ENCODE measurements at regions not wholly inside any gene's neighbourhood (a gene's known extent, or its start where the extent isn't known, plus 50 kb on each side); places are given as distances from the start of the nearest gene placed in this dataset.

DNA sequence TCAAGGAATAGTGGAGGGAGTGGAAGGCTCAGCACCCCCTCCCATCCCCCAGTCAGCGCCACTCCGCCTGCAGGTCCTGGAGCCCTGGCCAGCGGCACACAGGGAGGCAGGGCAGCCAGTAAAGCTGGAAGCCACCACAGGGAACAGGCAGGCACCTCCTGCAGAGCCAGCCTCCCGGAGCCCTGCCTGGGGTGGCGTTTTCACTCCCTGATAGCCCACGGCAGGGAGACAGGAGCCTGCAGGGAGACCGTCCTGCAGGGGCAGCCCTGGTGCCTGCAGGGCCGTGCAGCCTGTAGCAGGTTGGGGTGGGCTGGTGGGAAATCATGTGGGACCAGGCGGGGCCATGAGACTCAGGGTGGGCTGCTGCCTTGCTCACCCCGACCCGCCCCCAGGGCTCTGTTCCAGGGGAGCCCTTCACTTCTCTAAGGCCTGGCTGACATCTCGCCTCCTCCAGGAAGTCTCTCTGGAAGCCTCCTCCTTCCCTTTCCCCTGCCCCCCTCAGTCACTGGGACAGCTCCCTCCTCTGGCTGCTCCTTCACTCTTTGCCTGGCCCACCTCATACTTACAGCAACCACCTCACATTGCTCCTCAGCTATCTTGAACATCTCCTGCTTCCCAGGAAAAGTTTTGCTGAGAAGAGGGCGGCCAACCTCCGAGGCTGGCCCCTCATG is 221.0 kb downstream of the GLI2 start:
- ATAC-seq = no peak

- ATAC-seq = no peak
Observed at GRCh38 chr2:120957905-120958304, 222.2 kb downstream of the GLI2 start.

DNA sequence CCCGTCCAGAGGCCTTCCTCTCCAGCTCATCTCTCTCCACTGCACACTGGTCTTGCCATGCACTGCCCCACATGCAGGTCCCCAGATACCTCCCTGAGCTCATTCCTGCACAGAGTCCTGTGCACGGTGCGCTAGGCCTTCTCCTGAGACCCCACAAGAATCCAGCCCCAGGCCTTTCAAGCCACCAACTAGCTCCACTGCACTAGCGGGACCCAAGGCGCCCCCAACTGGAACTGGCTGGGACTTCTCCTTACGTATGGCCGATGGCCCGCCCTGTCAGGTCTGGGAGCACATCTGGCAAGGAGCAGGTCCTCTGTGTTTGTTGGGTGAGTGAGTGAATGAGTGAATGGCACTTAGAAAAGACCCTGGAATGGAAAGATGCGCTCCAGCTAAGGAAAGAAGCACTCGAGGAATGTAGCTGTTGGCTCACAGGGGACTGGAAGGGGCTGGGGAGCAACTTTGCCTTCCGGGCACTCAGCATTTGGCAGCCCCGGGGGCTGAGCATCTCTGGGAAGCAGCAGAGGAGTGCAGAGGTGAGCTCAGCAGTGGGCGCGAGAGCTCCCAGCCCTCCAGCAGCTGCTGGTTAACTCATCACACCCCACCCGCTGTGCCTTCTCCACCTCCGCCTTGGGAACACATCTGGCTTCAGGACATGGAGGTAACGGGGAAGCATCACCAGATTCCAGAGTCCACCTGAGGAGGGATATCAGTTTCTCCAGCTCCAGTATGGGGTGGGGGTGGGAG is 223.1 kb downstream of the GLI2 start:
- ATAC-seq = no peak

GRCh38 chr2:120959426-120959825 is 223.8 kb downstream of the GLI2 start:
- ATAC-seq = no peak

GRCh38 chr2:120960770-120961366 is 225.2 kb downstream of the GLI2 start:
- ATAC-seq = no peak

DNA sequence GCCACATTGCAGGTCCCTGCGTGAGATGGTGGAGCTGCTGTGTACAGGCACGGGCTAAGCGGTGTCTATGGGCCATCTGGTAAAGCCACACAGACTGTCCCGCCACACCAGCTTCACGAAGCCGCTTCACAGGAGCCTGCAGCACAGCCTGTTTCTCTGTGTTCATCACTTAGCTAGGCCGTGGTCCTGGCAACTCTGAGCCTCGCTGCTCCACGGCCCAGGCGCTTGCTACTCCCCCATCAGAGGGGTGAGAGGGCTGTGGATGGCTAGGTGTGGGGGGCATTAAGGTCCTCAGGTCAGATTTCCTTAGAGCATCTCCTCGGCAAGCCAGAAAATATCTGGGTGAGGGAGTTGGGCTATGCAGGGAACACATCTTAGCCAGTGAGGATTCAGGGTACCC is 225.7 kb downstream of the GLI2 start:
- no peak for ATAC-seq

DNA sequence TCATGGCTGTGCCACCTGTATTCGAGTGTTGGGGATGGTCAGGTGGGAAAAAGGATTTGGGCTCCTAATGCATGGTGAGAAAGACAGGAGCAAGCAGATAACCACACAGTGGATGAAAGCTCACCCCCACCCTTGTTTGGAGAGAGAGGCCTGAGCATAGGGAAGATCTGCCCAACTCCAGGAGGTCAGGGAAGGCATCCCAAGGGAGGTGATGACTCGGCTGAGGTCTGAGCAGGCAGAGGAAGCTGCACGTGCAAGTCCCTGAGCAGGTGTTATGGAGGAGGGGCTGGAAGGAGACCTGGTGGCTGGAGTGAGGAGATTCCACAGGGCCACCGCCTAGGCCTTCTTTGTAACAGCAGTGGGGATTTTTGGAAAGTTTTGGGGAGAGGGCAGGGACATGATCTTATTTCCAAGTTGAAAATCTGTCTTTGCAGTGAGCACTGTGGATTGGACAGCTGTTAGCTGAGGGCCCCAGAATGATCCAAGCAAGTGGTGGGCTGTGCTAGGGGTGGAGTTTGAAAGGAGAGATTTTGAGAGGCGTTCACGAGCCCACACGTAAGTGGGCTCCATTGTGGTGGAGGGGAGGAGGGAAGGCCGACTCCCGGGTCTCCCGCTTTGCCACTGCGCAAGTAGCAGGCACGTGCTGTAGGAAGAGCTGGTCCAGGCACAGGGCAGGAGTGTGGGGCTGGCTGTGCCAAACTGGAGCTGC is 228.5 kb downstream of the GLI2 start:
- ATAC-seq = no peak

DNA sequence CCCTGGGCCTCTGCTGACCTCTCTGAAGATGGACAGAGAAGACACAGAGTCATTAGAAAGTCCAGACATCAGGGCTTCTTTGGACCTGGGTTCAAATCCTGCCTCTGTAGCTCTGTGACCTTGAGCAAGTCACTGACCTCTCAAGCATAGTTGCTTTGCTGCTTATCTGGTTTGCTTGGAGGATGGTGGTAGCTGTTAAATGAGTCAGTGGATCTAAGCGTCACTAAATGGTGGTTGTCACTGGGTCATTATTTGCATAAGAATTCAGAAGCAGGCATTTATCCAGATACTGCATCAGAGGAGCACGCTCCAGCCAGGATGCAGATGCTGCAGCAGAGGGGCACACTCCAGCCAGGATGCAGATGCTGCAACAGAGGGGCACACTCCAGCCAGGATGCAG is 229.2 kb downstream of the GLI2 start:
- no peak for ATAC-seq

- no peak for ATAC-seq
Observed at GRCh38 chr2:120966510-120967254, 231.0 kb downstream of the GLI2 start.

- no peak for ATAC-seq
Observed at GRCh38 chr2:120968307-120969015, 232.8 kb downstream of the GLI2 start.

DNA sequence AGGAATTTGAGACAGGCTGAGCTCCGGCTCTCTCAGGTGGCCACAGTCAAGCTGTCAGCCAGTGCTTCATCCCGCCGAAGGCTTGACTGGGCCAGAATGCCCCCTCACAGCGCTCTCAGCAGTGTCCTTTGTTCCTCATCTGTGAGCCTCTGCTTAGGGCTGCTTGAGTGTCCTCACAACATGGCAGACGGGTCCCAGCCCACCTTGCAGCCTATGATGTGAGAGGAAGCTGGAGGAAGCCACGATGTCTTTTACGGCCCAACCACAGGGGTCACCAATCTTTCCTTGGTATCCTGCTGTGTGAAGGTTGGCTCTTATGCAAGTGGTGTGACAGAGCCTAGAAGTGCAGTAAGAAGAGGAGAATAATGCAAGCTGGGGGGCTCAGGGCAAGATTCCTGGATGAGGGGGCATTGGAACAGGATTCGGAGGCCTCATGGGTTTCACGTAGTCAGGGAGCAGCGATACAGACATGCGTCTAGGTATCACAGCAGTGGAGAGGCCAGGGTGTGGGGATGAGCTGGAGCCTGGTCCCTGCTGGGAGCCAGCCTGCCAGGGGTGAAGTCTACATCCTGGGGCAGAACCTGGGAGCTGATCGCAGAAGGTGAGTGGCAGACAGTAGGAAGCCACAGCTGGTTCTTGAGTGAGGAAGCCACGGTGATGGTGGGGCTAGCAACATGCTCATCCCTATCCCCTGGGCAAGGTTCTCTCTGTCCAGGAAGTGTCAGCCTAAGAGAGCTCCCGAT is 234.1 kb downstream of the GLI2 start:
- ATAC-seq = no peak

DNA sequence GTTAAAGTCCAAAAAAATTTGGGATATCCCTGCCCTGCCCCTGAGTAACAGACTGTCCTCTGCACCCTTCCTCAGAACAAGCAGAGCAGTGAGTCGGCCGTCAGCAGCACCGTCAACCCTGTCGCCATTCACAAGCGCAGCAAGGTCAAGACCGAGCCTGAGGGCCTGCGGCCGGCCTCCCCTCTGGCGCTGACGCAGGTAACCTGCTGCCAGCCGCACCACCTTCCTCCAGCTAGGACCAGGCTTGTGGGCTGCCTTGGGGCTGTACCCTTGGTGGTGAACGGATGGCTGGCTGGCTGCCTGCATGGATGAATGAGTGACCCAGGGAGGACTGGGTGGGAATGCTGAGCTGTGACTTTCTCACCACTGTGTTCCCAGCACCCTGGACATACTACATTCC is 236.2 kb downstream of the GLI2 start:
- ATAC-seq = no peak

GRCh38 chr2:120972286-120972685 is 236.6 kb downstream of the GLI2 start:
- ATAC-seq = no peak

DNA sequence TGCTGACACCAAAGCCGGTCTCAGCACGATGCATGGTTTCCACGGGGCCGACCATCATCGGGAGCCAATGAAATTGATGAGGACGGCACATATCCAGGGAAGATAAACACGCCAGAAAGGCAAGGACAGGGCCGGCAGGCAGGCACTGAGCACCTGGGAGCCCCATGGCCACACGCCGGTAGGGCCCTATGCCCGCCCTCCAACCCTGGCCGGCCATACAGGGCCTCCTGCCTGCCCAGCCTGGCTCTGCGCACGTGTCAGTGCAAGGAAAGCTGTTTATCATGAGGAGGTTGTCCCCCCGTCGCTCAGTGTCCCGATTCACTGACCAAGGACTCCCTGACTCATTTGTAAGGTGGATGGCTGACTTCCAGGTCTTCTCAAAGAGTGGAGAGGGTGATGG is 237.5 kb downstream of the GLI2 start:
- ATAC-seq = no peak

DNA sequence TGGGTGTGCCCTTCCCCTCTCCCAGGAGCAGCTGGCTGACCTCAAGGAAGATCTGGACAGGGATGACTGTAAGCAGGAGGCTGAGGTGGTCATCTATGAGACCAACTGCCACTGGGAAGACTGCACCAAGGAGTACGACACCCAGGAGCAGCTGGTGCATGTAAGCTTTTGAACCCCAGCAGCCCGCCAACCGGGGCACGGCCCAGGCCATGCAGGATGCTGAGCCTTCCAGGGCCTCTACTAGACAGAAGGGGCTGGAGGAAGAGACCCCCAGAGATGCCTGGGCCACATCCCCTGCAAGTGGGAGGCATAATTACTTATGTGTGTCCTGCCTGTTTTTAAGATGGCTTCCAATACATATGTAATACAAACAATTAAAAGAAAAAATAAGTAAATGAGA is 239.3 kb downstream of the GLI2 start:
- no peak for ATAC-seq

- ATAC-seq = no peak
Observed at GRCh38 chr2:120976501-120977307, 241.0 kb downstream of the GLI2 start.

DNA sequence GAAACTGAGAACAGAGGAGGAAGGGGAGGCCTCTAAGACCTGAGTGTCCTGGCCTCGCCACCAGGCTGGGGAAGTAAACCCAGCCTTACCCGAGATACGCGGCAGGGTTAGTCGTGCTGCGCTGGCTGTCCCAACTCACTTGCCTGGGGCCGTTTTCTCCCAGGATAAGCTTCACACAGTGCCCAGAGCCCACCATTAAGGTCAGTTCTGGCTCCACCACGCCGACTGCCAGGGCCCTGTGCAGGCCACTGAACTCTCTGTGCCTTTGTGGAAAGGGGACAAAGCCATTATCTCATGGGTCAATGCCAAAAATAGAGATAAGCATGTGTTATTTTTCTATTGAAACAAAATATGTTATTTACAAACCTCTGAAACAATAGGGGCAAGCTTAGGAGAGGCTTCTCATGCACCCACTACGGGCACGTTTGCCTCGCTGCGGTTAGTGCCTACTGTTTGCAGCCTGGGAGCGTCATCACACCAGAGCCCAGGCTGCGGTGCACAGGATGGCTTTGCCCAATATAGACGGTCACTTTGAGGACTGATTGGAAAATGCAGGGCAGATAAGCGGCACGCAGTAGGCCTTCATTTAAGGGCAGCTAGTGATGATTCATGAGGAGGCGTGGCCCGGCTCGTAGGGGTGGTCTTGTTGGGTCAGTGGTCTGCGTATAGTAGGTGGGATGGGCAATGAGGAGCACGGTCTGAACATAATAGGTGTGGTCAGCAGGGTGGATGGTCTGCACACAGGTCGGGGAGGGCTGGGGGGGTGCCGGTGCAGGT is 242.1 kb downstream of the GLI2 start:
- ATAC-seq = no peak

DNA sequence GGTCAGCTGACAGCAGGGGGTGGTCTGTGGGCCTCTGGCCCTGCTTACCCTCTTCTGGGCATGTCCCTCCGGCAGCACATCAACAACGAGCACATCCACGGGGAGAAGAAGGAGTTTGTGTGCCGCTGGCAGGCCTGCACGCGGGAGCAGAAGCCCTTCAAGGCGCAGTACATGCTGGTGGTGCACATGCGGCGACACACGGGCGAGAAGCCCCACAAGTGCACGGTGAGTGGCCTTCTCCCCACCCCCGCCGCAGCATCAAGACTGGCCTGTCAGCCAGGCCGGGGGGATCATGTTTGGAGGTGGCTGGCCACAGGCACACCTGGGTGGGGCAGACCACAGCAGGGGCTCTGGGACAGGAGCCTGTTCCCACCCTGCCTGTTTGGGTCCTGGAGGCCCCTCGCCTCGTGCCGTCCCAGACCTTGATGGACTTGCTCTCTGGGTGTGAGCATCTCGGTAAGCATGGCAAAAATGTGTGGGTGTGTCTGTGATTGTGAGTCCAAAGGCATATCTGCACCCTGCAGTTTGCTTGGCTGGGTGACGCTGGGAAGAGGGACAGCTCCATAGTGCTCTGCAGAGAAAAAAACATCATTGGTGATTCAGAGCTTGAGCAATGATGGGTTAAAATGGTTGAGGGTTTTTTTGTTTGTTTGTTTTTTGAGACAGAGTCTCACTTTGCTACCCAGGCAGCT is 242.8 kb downstream of the GLI2 start:
- ATAC-seq = no peak

DNA sequence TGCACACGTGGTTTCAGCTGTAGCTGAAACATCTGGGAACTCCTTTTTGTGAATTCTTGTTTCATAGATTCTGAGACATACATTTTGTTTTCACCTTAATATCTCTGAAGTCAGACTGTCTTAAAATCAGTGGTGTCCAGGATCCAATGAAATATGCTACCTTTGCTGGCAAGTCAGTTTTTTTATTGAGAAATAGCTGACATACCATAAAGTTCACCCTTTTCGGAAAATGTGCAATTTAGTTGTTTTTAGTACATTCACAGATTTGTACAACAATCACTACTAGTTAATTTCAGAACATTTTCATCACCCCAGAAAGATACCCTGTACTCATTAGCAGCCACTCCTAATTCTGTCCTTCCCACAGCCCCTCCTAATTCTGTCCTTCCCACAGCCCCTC is 243.7 kb downstream of the GLI2 start:
- ATAC-seq = no peak
